Stomach (tissue), 8 donors: ENCODE measurements at regions not wholly inside any gene's neighbourhood (a gene's known extent, or its start where the extent isn't known, plus 50 kb on each side); places are given as distances from the start of the nearest gene placed in this dataset.

Experiments used
- DNase-seq, 2 donors: peaks; one replicate each; pipeline versions ENCODE4 v3.0.0 to v3.0.0-alpha.2; 2013 to 2019
- H3K27ac ChIP-seq, 5 donors: fragments of 200-600 bp in 4 of 5; sonication (generic) in 4 of 5; one replicate each; pipeline ENCODE4 v1.5.1; 2013 to 2019; ENCODE audit warnings: mild to moderate bottlenecking in 1 of 5, moderate library complexity in 1 of 5
- H3K27me3 ChIP-seq, 3 donors: fragments of 200-600 bp; sonication (generic); one replicate each; pipeline ENCODE4 v1.5.1; 2017 to 2019; ENCODE audit warnings: mixed run types in 1 of 3
- H3K36me3 ChIP-seq, 4 donors: fragments of 200-600 bp; sonication (generic); 1 replicate in 3 of 4; 2 replicates in 1 of 4; pipeline ENCODE4 v1.5.1; 2016 to 2019
- H3K4me1 ChIP-seq, 4 donors: fragments of 200-600 bp; sonication (generic); one replicate each; pipeline ENCODE4 v1.5.1; 2016 to 2019
- H3K4me3 ChIP-seq, 4 donors: fragments of 200-600 bp; sonication (generic) in 3 of 4; one replicate each; pipeline ENCODE4 v1.5.1; 2016 to 2019; ENCODE audit warnings: mild to moderate bottlenecking in 1 of 4
- H3K9me3 ChIP-seq, 4 donors: fragments of 200-600 bp; sonication (generic); one replicate each; pipeline ENCODE4 v1.5.1; 2016 to 2019
- CTCF ChIP-seq, 7 experiments: fragments of 450-650 bp in 4 of 7; fragments of 200-600 bp in 3 of 7; sonication (generic) in 3 of 7; IDR thresholded peaks; one replicate each; pipeline ENCODE4 v1.5.1; 2016 to 2019; ENCODE audit warnings: antibody characterized with exemption in 7 of 7, control low read depth in 2 of 7, mild to moderate bottlenecking in 1 of 7
- EP300 ChIP-seq: sonication (generic); formaldehyde crosslinking; IDR thresholded peaks from one replicate; pipeline ENCODE4 v1.6.1; 2017; ENCODE audit warnings: antibody characterized with exemption
- POLR2A ChIP-seq, 4 donors: fragments of 450-650 bp; IDR thresholded peaks; one replicate each; pipeline ENCODE4 v1.6.1; 2016; ENCODE audit warnings: antibody characterized with exemption in 4 of 4, control low read depth in 2 of 4, mild to moderate bottlenecking in 1 of 4, moderate library complexity in 1 of 4
- POLR2AphosphoS5 ChIP-seq, 3 donors: sonication (generic); formaldehyde crosslinking; IDR thresholded peaks; one replicate each; pipeline ENCODE4 v1.6.1; 2016; ENCODE audit warnings: antibody characterized with exemption in 3 of 3
- WGBS, 5 donors: extraction: QIAGEN DNeasy Blood & Tissue Kit in 3 of 5; methylation state at CpG; one replicate each; pipeline versions ENCODE4 v1.1.5 to v1.1.7; 2013 to 2018; 5-methylcytosine and 5-hydroxymethylcytosine counted together
- intact Hi-C: fragments of 100-400 bp; cut with DNase I; formaldehyde crosslinking; loops from one replicate; pipeline ENCODE4 v1.15.1; 2023; ENCODE audit warnings: low total_unique reads
- donor health status: healthy with polysubstance abuse.
- donor health status: Bipolar disorder and iron deficiency.
- donor health status: healthy.

GRCh38 chr12:78696267-78696666 is 168.3 kb upstream of the SYT1 start:
- TF ChIP-seq CTCF (IDR thresholded peaks at IDR 0.05) (no peak), EP300 (no peak), POLR2AphosphoS5 (IDR thresholded peaks at IDR 0.05) (no peak), POLR2A (IDR thresholded peaks at IDR 0.05) (no peak)
- H3K27me3 ChIP-seq: no peaks in the 10 kb centered on the region
- H3K27ac ChIP-seq: no peak overlapping the region
- H3K4me3 ChIP-seq: no peak overlapping the region
- H3K9me3 ChIP-seq: peaks cover 0 to 4% (median 0%) of the 10 kb centered on the region in 4 donors
- WGBS, 5 donors: 69 to 81% (median 78%) methylated on average over 2 of the region's 2 CpGs
- peak in 1 of 2 donors; percentile 2 for DNase-seq
- intact Hi-C loops: no loop called here
- no peaks in the 10 kb centered on the region for H3K4me1 ChIP-seq
- H3K36me3 ChIP-seq: no peaks in the 10 kb centered on the region

- TF ChIP-seq EP300 (no peak), POLR2A (IDR thresholded peaks at IDR 0.05) (no peak), POLR2AphosphoS5 (IDR thresholded peaks at IDR 0.05) (no peak), CTCF (IDR thresholded peaks at IDR 0.05) (no peak)
- intact Hi-C loops: no loop called here
- H3K9me3 ChIP-seq: peaks cover 0 to 4% (median 0%) of the 10 kb centered on the region in 4 donors
- H3K27me3 ChIP-seq: no peaks in the 10 kb centered on the region
- H3K27ac ChIP-seq: no peak overlapping the region
- 70 to 91% (median 85%) methylated on average over 2 of the region's 2 CpGs for WGBS, 5 donors
- no peak overlapping the region for H3K4me3 ChIP-seq
- H3K4me1 ChIP-seq: no peaks in the 10 kb centered on the region
- H3K36me3 ChIP-seq: no peaks in the 10 kb centered on the region
- no peak for DNase-seq
Observed at GRCh38 chr12:78697817-78698415, 166.7 kb upstream of the SYT1 start.

GRCh38 chr12:78698747-78699146 is 165.8 kb upstream of the SYT1 start:
- no peaks in the 10 kb centered on the region for H3K4me1 ChIP-seq
- DNase-seq: no peak
- peaks cover 0 to 4% (median 0%) of the 10 kb centered on the region in 4 donors for H3K9me3 ChIP-seq
- H3K27me3 ChIP-seq: no peaks in the 10 kb centered on the region
- no peak overlapping the region for H3K27ac ChIP-seq
- intact Hi-C loops: no loop called here
- no peak overlapping the region for H3K4me3 ChIP-seq
- WGBS, 5 donors: 89 to 95% (median 92%) methylated on average over 1 of the region's 1 CpG
- H3K36me3 ChIP-seq: no peaks in the 10 kb centered on the region
- no peak for TF ChIP-seq POLR2AphosphoS5 (IDR thresholded peaks at IDR 0.05)
- no peak for TF ChIP-seq CTCF (IDR thresholded peaks at IDR 0.05)

- Histone ChIP-seq H3K27me3 (no peaks in the 10 kb centered on the region), H3K27ac (no peak overlapping the region), H3K4me3 (no peak overlapping the region), H3K9me3 (no peaks in the 10 kb centered on the region), H3K4me1 (no peaks in the 10 kb centered on the region), H3K36me3 (no peaks in the 10 kb centered on the region)
- TF ChIP-seq EP300 (no peak), CTCF (IDR thresholded peaks at IDR 0.05) (no peak), POLR2A (IDR thresholded peaks at IDR 0.05) (no peak), POLR2AphosphoS5 (IDR thresholded peaks at IDR 0.05) (no peak)
- WGBS, 5 donors: 79 to 92% (median 81%) methylated on average over 3 of the region's 3 CpGs
- intact Hi-C loops: no loop called here
- DNase-seq: no peak
Observed at GRCh38 chr12:78700565-78700964, 164.0 kb upstream of the SYT1 start.
